Smooth muscle cell (in vitro differentiated cells): ENCODE measurements at regions not wholly inside any gene's neighbourhood (a gene's known extent, or its start where the extent isn't known, plus 50 kb on each side); places are given as distances from the start of the nearest gene placed in this dataset.

Experiments used
- DNase-seq: peaks from one replicate; lab custom pipeline; 2025; ENCODE audit not compliant: unreplicated experiment; lab: John Stamatoyannopoulos, UW
- H2AFZ ChIP-seq: fragments of 200-600 bp; sonication (generic); 2 replicates; pipeline ENCODE4 v1.6.0; 2016; ENCODE audit warnings: antibody characterized with exemption, low read depth, mild to moderate bottlenecking
- H3F3A ChIP-seq: fragments of 200-600 bp; sonication (generic); 2 replicates; pipeline ENCODE4 v1.6.0; 2017; ENCODE audit warnings: antibody characterized with exemption, low read depth
- H3K27ac ChIP-seq: fragments of 200-600 bp; sonication (generic); 2 replicates; pipeline ENCODE4 v1.5.1; 2016; ENCODE audit warnings: low read depth, mild to moderate bottlenecking
- H3K27me3 ChIP-seq: fragments of 200-600 bp; sonication (generic); 2 replicates; pipeline ENCODE4 v1.6.1; 2016; ENCODE audit warnings: low read depth, mild to moderate bottlenecking
- H3K36me3 ChIP-seq: fragments of 200-600 bp; sonication (generic); 2 replicates; pipeline ENCODE4 v1.5.1; 2016; ENCODE audit warnings: low read depth
- H3K4me1 ChIP-seq: fragments of 200-600 bp; sonication (generic); 2 replicates; pipeline ENCODE4 v1.5.1; 2016; ENCODE audit warnings: low read depth
- H3K4me2 ChIP-seq: fragments of 200-600 bp; sonication (generic); 2 replicates; pipeline ENCODE4 v1.6.0; 2016; ENCODE audit warnings: mild to moderate bottlenecking
- H3K4me3 ChIP-seq: fragments of 200-600 bp; sonication (generic); 2 replicates; pipeline ENCODE4 v1.5.1; 2016; ENCODE audit warnings: mild to moderate bottlenecking
- H3K79me2 ChIP-seq: fragments of 200-600 bp; sonication (generic); 2 replicates; pipeline ENCODE4 v1.6.0; 2016; ENCODE audit warnings: low read depth, mild to moderate bottlenecking
- H3K9ac ChIP-seq: fragments of 200-600 bp; sonication (generic); 2 replicates; pipeline ENCODE4 v1.6.0; 2016; ENCODE audit warnings: low read depth
- H3K9me3 ChIP-seq: fragments of 200-600 bp; sonication (generic); replicated peaks from 2 replicates; pipeline ENCODE4 v1.5.1; 2016; ENCODE audit warnings: low read depth
- H4K20me1 ChIP-seq: fragments of 200-600 bp; sonication (generic); 2 replicates; pipeline ENCODE4 v1.6.0; 2016; ENCODE audit warnings: low read depth
- WGBS: methylation state at CpG from one replicate; pipeline ENCODE4 v1.1.7; 2016; ENCODE audit warnings: low lambda C conversion rate; 5-methylcytosine and 5-hydroxymethylcytosine counted together
- TF ChIP-seq, protein P1 (sequence below): fragments of 200-600 bp; sonication (generic); IDR thresholded peaks from 2 replicates; pipeline ENCODE4 v1.5.1; 2017; ENCODE audit warnings: borderline replicate concordance, mild to moderate bottlenecking, antibody characterized with exemption; ENCODE audit not compliant: insufficient read depth, poor library complexity, severe bottlenecking

DNA sequence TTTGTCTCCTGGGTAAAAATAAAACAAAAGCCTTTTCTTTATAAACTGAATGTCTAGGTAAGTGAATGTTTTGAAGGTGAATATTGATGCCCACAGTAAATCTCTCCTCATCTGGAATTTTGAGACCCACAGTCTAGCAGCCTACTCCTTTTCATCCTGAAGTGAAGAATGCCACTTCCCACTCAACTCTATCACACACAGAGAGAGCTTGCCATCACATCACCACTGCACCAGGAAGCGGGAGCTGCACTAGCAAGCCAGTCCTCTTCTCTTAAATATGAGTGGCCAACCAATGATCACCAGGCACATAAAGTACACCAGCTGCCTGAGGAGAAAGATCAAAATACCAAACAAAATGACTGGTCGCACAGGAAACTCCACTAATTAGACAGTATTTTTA, 140.8 kb downstream of the MRPL39 start:
- Histone ChIP-seq H3K4me1 (no peaks in the 10 kb centered on the region), H3K9me3 (no peaks in the 10 kb centered on the region), H3K27me3 (no peaks in the 10 kb centered on the region), H3K4me2 (no peak overlapping the region), H3K4me3 (no peak overlapping the region), H4K20me1 (no peaks in the 10 kb centered on the region), H2AFZ (no peak overlapping the region), H3K36me3 (no peaks in the 10 kb centered on the region), H3K79me2 (no peaks in the 10 kb centered on the region), H3K9ac (no peak overlapping the region), H3K27ac (no peak overlapping the region), H3F3A (no peaks in the 10 kb centered on the region)
- TF ChIP-seq, protein P1, sequence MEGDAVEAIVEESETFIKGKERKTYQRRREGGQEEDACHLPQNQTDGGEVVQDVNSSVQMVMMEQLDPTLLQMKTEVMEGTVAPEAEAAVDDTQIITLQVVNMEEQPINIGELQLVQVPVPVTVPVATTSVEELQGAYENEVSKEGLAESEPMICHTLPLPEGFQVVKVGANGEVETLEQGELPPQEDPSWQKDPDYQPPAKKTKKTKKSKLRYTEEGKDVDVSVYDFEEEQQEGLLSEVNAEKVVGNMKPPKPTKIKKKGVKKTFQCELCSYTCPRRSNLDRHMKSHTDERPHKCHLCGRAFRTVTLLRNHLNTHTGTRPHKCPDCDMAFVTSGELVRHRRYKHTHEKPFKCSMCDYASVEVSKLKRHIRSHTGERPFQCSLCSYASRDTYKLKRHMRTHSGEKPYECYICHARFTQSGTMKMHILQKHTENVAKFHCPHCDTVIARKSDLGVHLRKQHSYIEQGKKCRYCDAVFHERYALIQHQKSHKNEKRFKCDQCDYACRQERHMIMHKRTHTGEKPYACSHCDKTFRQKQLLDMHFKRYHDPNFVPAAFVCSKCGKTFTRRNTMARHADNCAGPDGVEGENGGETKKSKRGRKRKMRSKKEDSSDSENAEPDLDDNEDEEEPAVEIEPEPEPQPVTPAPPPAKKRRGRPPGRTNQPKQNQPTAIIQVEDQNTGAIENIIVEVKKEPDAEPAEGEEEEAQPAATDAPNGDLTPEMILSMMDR = no peak
- no peak for DNase-seq
- WGBS = 92% methylated on average over 2 of the region's 2 CpGs

DNA sequence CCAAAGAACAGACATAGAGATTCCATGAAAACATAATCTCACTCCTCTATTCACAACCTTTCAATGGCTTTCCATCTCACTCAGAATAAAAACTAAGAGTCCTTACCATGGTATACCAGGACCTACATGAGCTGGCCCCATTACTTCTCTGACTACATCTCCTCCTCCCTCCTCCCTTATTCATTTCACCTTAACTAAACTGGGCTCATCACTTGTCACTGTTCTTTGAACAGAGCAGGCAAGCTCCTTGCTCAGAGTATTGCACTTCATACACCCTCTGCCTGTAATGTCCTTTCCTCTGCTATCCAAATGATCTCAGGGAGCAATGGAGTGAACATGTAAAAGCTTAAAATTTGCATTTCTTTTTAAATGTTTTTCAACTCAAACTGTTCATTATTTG, 142.0 kb downstream of the MRPL39 start:
- Histone ChIP-seq H4K20me1 (no peaks in the 10 kb centered on the region), H3K4me3 (no peak overlapping the region), H3K36me3 (no peaks in the 10 kb centered on the region), H3K4me2 (no peak overlapping the region), H3K9ac (no peak overlapping the region), H3K9me3 (no peaks in the 10 kb centered on the region), H3F3A (no peaks in the 10 kb centered on the region), H2AFZ (no peak overlapping the region), H3K4me1 (no peaks in the 10 kb centered on the region), H3K27ac (no peak overlapping the region), H3K79me2 (no peaks in the 10 kb centered on the region), H3K27me3 (no peaks in the 10 kb centered on the region)
- DNase-seq = no peak
- TF ChIP-seq, protein P1 = no peak

DNA sequence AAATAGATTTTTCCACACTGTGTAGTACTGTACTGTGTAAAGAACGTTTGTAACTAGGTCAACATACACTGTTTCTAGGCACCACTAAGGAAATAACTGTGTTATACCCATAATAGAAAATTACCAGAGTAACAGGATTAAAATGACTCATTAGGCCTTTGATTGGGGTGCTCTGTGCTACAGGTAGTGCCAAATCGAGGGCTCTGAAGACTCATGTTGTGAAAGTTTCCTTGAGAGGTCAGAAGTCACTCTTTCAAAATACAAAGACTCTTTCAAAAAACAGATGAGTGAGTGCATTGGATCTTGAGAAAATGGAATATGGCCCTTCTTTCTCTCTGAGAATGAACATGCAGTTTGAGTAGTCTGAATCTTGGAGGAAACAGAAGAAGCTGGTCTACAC, 143.0 kb downstream of the MRPL39 start:
- Histone ChIP-seq H3K9ac (no peak overlapping the region), H2AFZ (no peak overlapping the region), H3K4me2 (no peak overlapping the region), H3K9me3 (no peaks in the 10 kb centered on the region), H3K27ac (no peak overlapping the region), H3K79me2 (no peaks in the 10 kb centered on the region), H3K4me3 (no peak overlapping the region), H3K4me1 (no peaks in the 10 kb centered on the region), H4K20me1 (no peaks in the 10 kb centered on the region), H3F3A (no peaks in the 10 kb centered on the region), H3K27me3 (no peaks in the 10 kb centered on the region), H3K36me3 (no peaks in the 10 kb centered on the region)
- TF ChIP-seq, protein P1 = no peak
- 65% methylated on average over 2 of the region's 2 CpGs for WGBS
- DNase-seq = no peak

DNA sequence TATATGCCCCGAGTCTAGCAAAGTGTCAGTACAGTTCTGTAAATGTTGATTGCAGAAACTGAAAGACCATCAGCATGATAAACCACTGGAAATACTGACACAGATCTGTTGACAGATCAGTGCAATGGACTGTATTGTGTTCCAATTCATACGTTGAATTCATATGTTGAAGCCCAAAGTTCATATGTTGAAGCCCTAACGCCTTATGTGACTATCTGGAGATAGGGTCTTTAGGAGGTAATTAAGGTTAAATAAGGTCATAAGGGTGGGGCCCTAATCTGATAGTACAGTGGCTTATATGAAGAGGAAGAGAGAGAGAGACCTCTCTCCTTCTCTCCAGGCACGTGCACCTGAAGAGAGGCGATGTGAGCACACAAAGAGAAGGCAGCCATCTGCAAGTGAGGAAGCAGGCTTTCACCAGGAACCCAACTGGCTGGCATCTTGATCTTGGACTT, 144.7 kb downstream of the MRPL39 start:
- no peak overlapping the region for H2AFZ ChIP-seq
- H3K9me3 ChIP-seq = no peaks in the 10 kb centered on the region
- 72% methylated on average over 5 of the region's 5 CpGs for WGBS
- TF ChIP-seq, protein P1 = no peak
- no peaks in the 10 kb centered on the region for H3K79me2 ChIP-seq
- no peak overlapping the region for H3K4me2 ChIP-seq
- H3K4me3 ChIP-seq = no peak overlapping the region
- no peak overlapping the region for H3K27ac ChIP-seq
- no peaks in the 10 kb centered on the region for H3K36me3 ChIP-seq
- H3F3A ChIP-seq = no peaks in the 10 kb centered on the region
- H4K20me1 ChIP-seq = no peaks in the 10 kb centered on the region
- H3K4me1 ChIP-seq = no peaks in the 10 kb centered on the region
- H3K27me3 ChIP-seq = no peaks in the 10 kb centered on the region
- DNase-seq = no peak
- no peak overlapping the region for H3K9ac ChIP-seq
